ENCODE measurements at regions not wholly inside any gene's neighbourhood (a gene's known extent, or its start where the extent isn't known, plus 50 kb on each side); places are given as distances from the start of the nearest gene placed in this dataset.

GRCh38 chr2:103364177-103364576 lies 602.3 kb downstream of the TMEM182 start:
- H3K9ac ChIP-seq (replicated peaks in 1 of 4; ENCODE audit: extremely low read depth in 1 of 4, low read depth in 3 of 4, low read length in 3 of 4), result no peak overlapping the region
- no peaks in the 10 kb centered on the region for H3K9me3 ChIP-seq (ENCODE audit: insufficient read depth in 2 of 2, low read depth in 1 of 2, low read length in 1 of 2)
- H4K91ac ChIP-seq (replicated peaks; ENCODE audit: insufficient read length, low read length), result no peak overlapping the region
- DNase-seq (ENCODE audit: low read depth in 1 of 2, low spot score in 2 of 2), result no peak
- no peak overlapping the region for H3K56ac ChIP-seq (replicated peaks; ENCODE audit: insufficient read length, low read depth, low read length)
- no peaks in the 10 kb centered on the region for H3K23me2 ChIP-seq (ENCODE audit: low read depth, low read length)
- H3K14ac ChIP-seq (ENCODE audit: insufficient read length), result no peak overlapping the region
- no peaks in the 10 kb centered on the region for H3K27me3 ChIP-seq (replicated peaks in 1 of 4; ENCODE audit: control insufficient read depth in 3 of 4, extremely low read depth in 1 of 4, insufficient read depth in 3 of 4, low read length in 3 of 4)
- H2BK20ac ChIP-seq (ENCODE audit: low read length), result no peak overlapping the region
- H3K79me2 ChIP-seq (ENCODE audit: control insufficient read depth in 1 of 2, insufficient read depth in 2 of 2, low read length in 2 of 2), result no peaks in the 10 kb centered on the region
- TF ChIP-seq POLR2AphosphoS5 (IDR thresholded peaks at IDR 0.05; ENCODE audit: low read depth, low read length) (no peak), CEBPB (IDR thresholded peaks at IDR 0.05; ENCODE audit: low read depth, low read length) (no peak), YY1 (IDR thresholded peaks at IDR 0.05; ENCODE audit: low read depth, low read length) (no peak), HDAC6 (IDR thresholded peaks at IDR 0.05; ENCODE audit: low read depth, low read length) (no peak), CHD1 (IDR thresholded peaks at IDR 0.05; ENCODE audit: low read depth, low read length) (no peak), RFX5 (IDR thresholded peaks at IDR 0.05; ENCODE audit: borderline replicate concordance, low read depth, low read length) (no peak), CBX5 (IDR thresholded peaks at IDR 0.05; ENCODE audit: low read depth, low read length) (no peak), GTF2F1 (IDR thresholded peaks at IDR 0.05; ENCODE audit: borderline replicate concordance, low read depth, low read length) (no peak), BRCA1 (IDR thresholded peaks at IDR 0.05; ENCODE audit: low read depth, low read length) (no peak), RAD21 (IDR thresholded peaks at IDR 0.05 in 1 of 2, conservative IDR thresholded peaks at IDR 0.05 in 1 of 2; ENCODE audit: low read depth in 2 of 2, low read length in 2 of 2) (no peak), SUZ12 (IDR thresholded peaks at IDR 0.05; ENCODE audit: low read length) (no peak), SIRT6 (IDR thresholded peaks at IDR 0.05; ENCODE audit: low read length) (no peak), TBP (IDR thresholded peaks at IDR 0.05; ENCODE audit: low read depth, low read length) (no peak), MAFK (IDR thresholded peaks at IDR 0.05; ENCODE audit: low read depth, low read length) (no peak)
- no peak overlapping the region for H2BK120ac ChIP-seq (replicated peaks; ENCODE audit: low read depth, low read length)
- CTCF ChIA-PET (ENCODE audit: partially characterized antibody), result no interaction called here
- H3K27ac ChIP-seq (ENCODE audit: low read depth, low read length), result no peak overlapping the region
- WGBS, 2 experiments (ENCODE audit: extremely low coverage in 1 of 2, insufficient coverage in 1 of 2, insufficient read length in 1 of 2, insufficient replicate concordance in 2 of 2, low coverage in 1 of 2, low lambda C conversion rate in 2 of 2, missing lambda C conversion rate in 1 of 2), result 92% methylated on average over 4 of the region's 4 CpGs; no CpG with 5 or more reads in 1 of the 2 experiments
- no peak overlapping the region for H3K23ac ChIP-seq (ENCODE audit: insufficient read length)
- H3K4me3 ChIP-seq (ENCODE audit: extremely low read depth in 1 of 4, insufficient read depth in 2 of 4, low read depth in 3 of 4, low read length in 4 of 4), result no peak overlapping the region
- H4K8ac ChIP-seq (ENCODE audit: extremely low read depth, insufficient read depth, low read length), result no peak overlapping the region
- no peaks in the 10 kb centered on the region for H4K20me1 ChIP-seq (replicated peaks in 1 of 2; ENCODE audit: control insufficient read depth in 1 of 2, insufficient read depth in 2 of 2, low read length in 2 of 2)
- no peak overlapping the region for H3K4me2 ChIP-seq (ENCODE audit: insufficient read depth in 1 of 2, low read depth in 2 of 2, low read length in 2 of 2)
- H2AFZ ChIP-seq (ENCODE audit: low read length), result no peak overlapping the region
- H2AK5ac ChIP-seq (ENCODE audit: low read depth, low read length), result no peak overlapping the region
- H3K36me3 ChIP-seq (ENCODE audit: control insufficient read depth in 2 of 4, insufficient read depth in 4 of 4, low read length in 3 of 4), result no peaks in the 10 kb centered on the region
- no peak overlapping the region for H2BK12ac ChIP-seq (ENCODE audit: low read depth, low read length)
- H2BK15ac ChIP-seq (ENCODE audit: low read length), result no peak overlapping the region
- H2BK5ac ChIP-seq (ENCODE audit: low read depth, low read length), result no peak overlapping the region
- H4K5ac ChIP-seq (ENCODE audit: insufficient read length, low read depth, low read length), result no peak overlapping the region
- FAIRE-seq, result no peak
- H3K4me1 ChIP-seq (replicated peaks in 1 of 4; ENCODE audit: control insufficient read depth in 3 of 4, insufficient read depth in 4 of 4, low read length in 3 of 4), result no peaks in the 10 kb centered on the region
- no peak overlapping the region for H3K4ac ChIP-seq (replicated peaks; ENCODE audit: insufficient read length, low read depth, low read length)
- POLR2A ChIA-PET (ENCODE audit: partially characterized antibody), result no interaction called here
- H3K79me1 ChIP-seq (ENCODE audit: low read depth, low read length), result no peaks in the 10 kb centered on the region
- H3K18ac ChIP-seq (ENCODE audit: extremely low read depth, low read length), result no peak overlapping the region
